GM21367 (cell line): ENCODE measurements at regions not wholly inside any gene's neighbourhood (a gene's known extent, or its start where the extent isn't known, plus 50 kb on each side); places are given as distances from the start of the nearest gene placed in this dataset.
"Not testable (repeated sequence)": the region's sequence is repeated elsewhere in the genome, so short reads cannot be mapped to it uniquely, and the experiment has no call there.

ENCODE experiments used
- ATAC-seq: cut with Tn5 transposase; IDR thresholded peaks from one replicate; pipeline ENCODE4 v1.9.1; 2021; ENCODE audit not compliant: unreplicated experiment

GRCh38 chrX:40996886-40997530, 88.2 kb upstream of the USP9X start:
- no peak for ATAC-seq

GRCh38 chrX:40998123-40998522, 87.1 kb upstream of the USP9X start:
- no peak for ATAC-seq

- no peak for ATAC-seq
Observed at GRCh38 chrX:41001327-41001726, 83.9 kb upstream of the USP9X start.

GRCh38 chrX:41002026-41002425, 83.2 kb upstream of the USP9X start:
- ATAC-seq: no peak

GRCh38 chrX:41003506-41004270, 81.6 kb upstream of the USP9X start:
- ATAC-seq: no peak

- ATAC-seq: no peak
Observed at GRCh38 chrX:41005445-41005992, 79.7 kb upstream of the USP9X start.

- ATAC-seq: no peak
Observed at GRCh38 chrX:41009850-41010846, 75.1 kb upstream of the USP9X start.

- ATAC-seq: no peak
Observed at GRCh38 chrX:41014776-41015360, 70.4 kb upstream of the USP9X start.

GRCh38 chrX:41017785-41018184, 67.5 kb upstream of the USP9X start:
- not testable (repeated sequence) for ATAC-seq

- ATAC-seq: not testable (repeated sequence)
Observed at GRCh38 chrX:41018391-41019040, 66.7 kb upstream of the USP9X start.

- ATAC-seq: no peak
Observed at GRCh38 chrX:41019041-41019392, 66.2 kb upstream of the USP9X start.

GRCh38 chrX:41022566-41022965, 62.7 kb upstream of the USP9X start:
- ATAC-seq: no peak

- no peak for ATAC-seq
Observed at GRCh38 chrX:41023098-41023497, 62.1 kb upstream of the USP9X start.

GRCh38 chrX:41024335-41024734, 60.9 kb upstream of the USP9X start:
- ATAC-seq: not testable (repeated sequence)

- no peak for ATAC-seq
Observed at GRCh38 chrX:41024755-41025154, 60.5 kb upstream of the USP9X start.

GRCh38 chrX:41025926-41026701, 59.1 kb upstream of the USP9X start:
- no peak for ATAC-seq

- ATAC-seq: no peak
Observed at GRCh38 chrX:41026702-41027078, 58.6 kb upstream of the USP9X start.

GRCh38 chrX:41029332-41029731, 55.9 kb upstream of the USP9X start:
- ATAC-seq: no peak

GRCh38 chrX:41031256-41031967, 53.8 kb upstream of the USP9X start:
- ATAC-seq: no peak
